KOPT-K1 (cell line): ENCODE measurements at regions not wholly inside any gene's neighbourhood (a gene's known extent, or its start where the extent isn't known, plus 50 kb on each side); places are given as distances from the start of the nearest gene placed in this dataset.

Experiments used
- H3K27ac ChIP-seq: fragments of 200-600 bp; sonication (generic); 2 replicates; pipeline ENCODE4 v1.5.1; 2016; ENCODE audit warnings: antibody characterized with exemption, mild to moderate bottlenecking, low read depth, low read length; ENCODE audit not compliant: poor library complexity, severe bottlenecking
- H3K36me3 ChIP-seq: fragments of 200-600 bp; sonication (generic); 2 replicates; pipeline ENCODE4 v1.5.1; 2017; ENCODE audit warnings: antibody characterized with exemption, mild to moderate bottlenecking, low read length, moderate library complexity; ENCODE audit not compliant: insufficient read depth
- H3K9me3 ChIP-seq: fragments of 200-600 bp; sonication (generic); 2 replicates; pipeline ENCODE4 v1.5.1; 2017; ENCODE audit warnings: antibody characterized with exemption, low read length, mild to moderate bottlenecking; ENCODE audit not compliant: insufficient read depth, poor library complexity, severe bottlenecking

- Histone ChIP-seq H3K27ac (no peak overlapping the region), H3K9me3 (no peaks in the 10 kb centered on the region), H3K36me3 (no peaks in the 10 kb centered on the region)
Measured at GRCh38 chr10:44245601-44245938, 139.3 kb downstream of the CXCL12 start.

- no peak overlapping the region for H3K27ac ChIP-seq
- H3K9me3 ChIP-seq, result no peaks in the 10 kb centered on the region
- no peaks in the 10 kb centered on the region for H3K36me3 ChIP-seq
Measured at GRCh38 chr10:44244745-44245600, 139.9 kb downstream of the CXCL12 start.

- Histone ChIP-seq H3K27ac (no peak overlapping the region), H3K9me3 (no peaks in the 10 kb centered on the region), H3K36me3 (no peaks in the 10 kb centered on the region)
Measured at GRCh38 chr10:44243851-44244510, 140.9 kb downstream of the CXCL12 start.

- H3K9me3 ChIP-seq, result no peaks in the 10 kb centered on the region
- no peaks in the 10 kb centered on the region for H3K36me3 ChIP-seq
- no peak overlapping the region for H3K27ac ChIP-seq
Measured at GRCh38 chr10:44242826-44243225, 142.1 kb downstream of the CXCL12 start.

GRCh38 chr10:44242091-44242490 is 142.8 kb downstream of the CXCL12 start:
- Histone ChIP-seq H3K27ac (no peak overlapping the region), H3K9me3 (no peaks in the 10 kb centered on the region), H3K36me3 (no peaks in the 10 kb centered on the region)

GRCh38 chr10:44240584-44241205 is 144.2 kb downstream of the CXCL12 start:
- Histone ChIP-seq H3K36me3 (no peaks in the 10 kb centered on the region), H3K27ac (no peak overlapping the region), H3K9me3 (no peaks in the 10 kb centered on the region)

GRCh38 chr10:44238212-44238611 is 146.7 kb downstream of the CXCL12 start:
- Histone ChIP-seq H3K36me3 (no peaks in the 10 kb centered on the region), H3K27ac (no peak overlapping the region)

GRCh38 chr10:44237364-44238049 is 147.4 kb downstream of the CXCL12 start:
- H3K9me3 ChIP-seq, result no peaks in the 10 kb centered on the region
- H3K27ac ChIP-seq, result no peak overlapping the region
- H3K36me3 ChIP-seq, result no peaks in the 10 kb centered on the region

More at GRCh38 chr10:44238212-44238611, 146.7 kb downstream of the CXCL12 start:
- no peaks in the 10 kb centered on the region for H3K9me3 ChIP-seq

- no peaks in the 10 kb centered on the region for H3K9me3 ChIP-seq
- H3K27ac ChIP-seq, result no peak overlapping the region
- no peaks in the 10 kb centered on the region for H3K36me3 ChIP-seq
Measured at GRCh38 chr10:44235363-44235762, 149.5 kb downstream of the CXCL12 start.

GRCh38 chr10:44234483-44234875 is 150.4 kb downstream of the CXCL12 start:
- no peaks in the 10 kb centered on the region for H3K36me3 ChIP-seq
- H3K9me3 ChIP-seq, result no peaks in the 10 kb centered on the region
- H3K27ac ChIP-seq, result no peak overlapping the region

- no peaks in the 10 kb centered on the region for H3K9me3 ChIP-seq
- H3K36me3 ChIP-seq, result no peaks in the 10 kb centered on the region
- H3K27ac ChIP-seq, result no peak overlapping the region
Measured at GRCh38 chr10:44233561-44234482, 151.1 kb downstream of the CXCL12 start.

- Histone ChIP-seq H3K27ac (no peak overlapping the region), H3K36me3 (no peaks in the 10 kb centered on the region), H3K9me3 (peaks cover 10% of the 10 kb centered on the region)
Measured at GRCh38 chr10:44217274-44217820, 167.6 kb downstream of the CXCL12 start.

GRCh38 chr10:44216073-44216472 is 168.8 kb downstream of the CXCL12 start:
- Histone ChIP-seq H3K27ac (no peak overlapping the region), H3K9me3 (peaks cover 10% of the 10 kb centered on the region), H3K36me3 (no peaks in the 10 kb centered on the region)

- Histone ChIP-seq H3K27ac (no peak overlapping the region), H3K36me3 (no peaks in the 10 kb centered on the region), H3K9me3 (peaks cover under 1% of the 10 kb centered on the region)
Measured at GRCh38 chr10:44209811-44210210, 175.1 kb downstream of the CXCL12 start.
